IMR-90 (cell line): ENCODE measurements at regions not wholly inside any gene's neighbourhood (a gene's known extent, or its start where the extent isn't known, plus 50 kb on each side); places are given as distances from the start of the nearest gene placed in this dataset.

Experiments used
- ATAC-seq: fragments of 200-7000 bp; cut with Tn5 transposase; 2 replicates; pipeline ENCODE4 v1.9.1; 2020; ENCODE audit warnings: low read depth, mild to moderate bottlenecking, moderate library complexity
- BruUV-seq: library from RNA; stranded (reverse); fragments of 400-500 nt; replicated peaks from 2 replicates; lab custom pipeline; 2021; lab: Mats Ljungman, UMichigan
- CTCF ChIA-PET: fragments of 300-600 bp; formaldehyde crosslinking; extraction: SDS; loops from one replicate; lab custom pipeline; 2021; ENCODE audit warnings: antibody characterized with exemption; lab: Yijun Ruan, JAX
- POLR2A ChIA-PET: fragments of 300-600 bp; sonication (Branson Sonifier 250); formaldehyde crosslinking; loops from one replicate; lab custom pipeline; 2022; ENCODE audit warnings: antibody characterized with exemption; ENCODE audit not compliant: unreplicated experiment; lab: Charles Lee
- DNase-seq: peaks from one replicate; pipeline ENCODE4 v3.0.0; 2013
- H2AFZ ChIP-seq: replicated peaks from 2 replicates; pipeline ENCODE3; 2013; ENCODE audit warnings: low read length, mild to moderate bottlenecking; ENCODE audit not compliant: poor library complexity
- H2AK5ac ChIP-seq: 2 replicates; pipeline ENCODE4 v1.6.1; 2013; ENCODE audit warnings: low read depth, low read length, inconsistent platforms
- H2AK9ac ChIP-seq: replicated peaks from 2 replicates; pipeline ENCODE3; 2013; ENCODE audit warnings: mild to moderate bottlenecking, low read depth, low read length, moderate library complexity; ENCODE audit not compliant: poor library complexity
- H2BK120ac ChIP-seq: 2 replicates; pipeline ENCODE4 v1.6.1; 2013; ENCODE audit warnings: low read depth, low read length, inconsistent platforms
- H2BK15ac ChIP-seq: 3 replicates; pipeline ENCODE4 v1.6.1; 2013; ENCODE audit warnings: low read depth, low read length, inconsistent platforms
- H2BK20ac ChIP-seq: 2 replicates; pipeline ENCODE4 v1.6.1; 2013; ENCODE audit warnings: low read depth, mild to moderate bottlenecking, inconsistent platforms, low read length, moderate library complexity
- H2BK5ac ChIP-seq: 2 replicates; pipeline ENCODE4 v1.6.1; 2013; ENCODE audit warnings: mild to moderate bottlenecking, low read depth, low read length, inconsistent platforms; ENCODE audit not compliant: poor library complexity, severe bottlenecking
- H3K14ac ChIP-seq: replicated peaks from 2 replicates; pipeline ENCODE4 v1.6.1; 2013; ENCODE audit warnings: low read depth, low read length, inconsistent platforms
- H3K18ac ChIP-seq: 2 replicates; pipeline ENCODE4 v1.6.1; 2013; ENCODE audit warnings: low read depth, low read length, control low read depth
- H3K23ac ChIP-seq: 2 replicates; pipeline ENCODE4 v1.6.1; 2013; ENCODE audit warnings: low read depth, low read length, inconsistent platforms
- H3K27ac ChIP-seq: 2 replicates; pipeline ENCODE4 v1.5.1; 2013; ENCODE audit warnings: mild to moderate bottlenecking, control low read depth, low read length; ENCODE audit not compliant: insufficient read depth
- H3K27me3 ChIP-seq: 2 replicates; pipeline ENCODE4 v1.6.1; 2013; ENCODE audit warnings: low read length; ENCODE audit not compliant: control insufficient read depth, insufficient read depth
- H3K36me3 ChIP-seq: 2 replicates; pipeline ENCODE4 v1.6.1; 2013; ENCODE audit warnings: low read length, mixed read lengths; ENCODE audit not compliant: control insufficient read depth, insufficient read depth
- H3K4ac ChIP-seq: 2 replicates; pipeline ENCODE4 v1.6.1; 2013; ENCODE audit warnings: low read depth, low read length, inconsistent platforms
- H3K4me1 ChIP-seq: 2 replicates; pipeline ENCODE4 v1.6.1; 2013; ENCODE audit warnings: low read length, mixed read lengths; ENCODE audit not compliant: control insufficient read depth, insufficient read depth
- H3K4me2 ChIP-seq: 2 replicates; pipeline ENCODE4 v1.6.1; 2013; ENCODE audit warnings: low read depth, mild to moderate bottlenecking, control low read depth, low read length, moderate library complexity
- H3K4me3 ChIP-seq: 2 replicates; pipeline ENCODE4 v1.5.1; 2013; ENCODE audit warnings: low read depth, mild to moderate bottlenecking, control low read depth, low read length, moderate library complexity; ENCODE audit not compliant: insufficient read depth
- H3K56ac ChIP-seq: 2 replicates; pipeline ENCODE4 v1.6.1; 2013; ENCODE audit warnings: low read length, inconsistent platforms; ENCODE audit not compliant: insufficient read depth; ENCODE audit errors: extremely low read depth
- H3K79me1 ChIP-seq, 2 experiments: 2 replicates each; pipeline ENCODE4 v1.6.1; 2013; ENCODE audit warnings: low read length in 2 of 2, inconsistent platforms in 1 of 2, low read depth in 1 of 2
- H3K9ac ChIP-seq: 2 replicates; pipeline ENCODE4 v1.6.1; 2013; ENCODE audit warnings: low read depth, low read length, control low read depth
- H3K9me1 ChIP-seq: 2 replicates; pipeline ENCODE4 v1.6.1; 2013; ENCODE audit warnings: low read length, inconsistent platforms; ENCODE audit not compliant: insufficient read depth
- H3K9me3 ChIP-seq: 2 replicates; pipeline ENCODE4 v1.6.1; 2013; ENCODE audit warnings: low read length; ENCODE audit not compliant: control insufficient read depth, insufficient read depth
- H4K20me1 ChIP-seq: 2 replicates; pipeline ENCODE4 v1.6.1; 2013; ENCODE audit warnings: low read length, inconsistent platforms; ENCODE audit not compliant: insufficient read depth
- H4K5ac ChIP-seq: 2 replicates; pipeline ENCODE4 v1.6.1; 2013; ENCODE audit warnings: mild to moderate bottlenecking, low read depth, low read length, control low read depth
- H4K8ac ChIP-seq, 2 experiments: 2 replicates each; pipeline ENCODE4 v1.6.1; 2013; ENCODE audit warnings: low read depth in 2 of 2, low read length in 2 of 2, control low read depth in 1 of 2, inconsistent platforms in 1 of 2
- H4K91ac ChIP-seq: 2 replicates; pipeline ENCODE4 v1.6.1; 2013; ENCODE audit warnings: low read depth, low read length, inconsistent platforms; ENCODE audit not compliant: insufficient read depth
- MAFK ChIP-seq: IDR thresholded peaks from 2 replicates; pipeline ENCODE4 v1.6.1; 2012; ENCODE audit warnings: low read depth, low read length, improper control_type of control experiment
- MXI1 ChIP-seq: IDR thresholded peaks from 2 replicates; pipeline ENCODE4 v1.6.1; 2012; ENCODE audit warnings: low read depth, mild to moderate bottlenecking, low read length, moderate library complexity, borderline replicate concordance
- NFE2L2 ChIP-seq: fragments of 150-350 bp; IDR thresholded peaks from 2 replicates; pipeline ENCODE4 v1.6.1; 2016; ENCODE audit warnings: low read depth, mild to moderate bottlenecking, low read length
- USF2 ChIP-seq: fragments of 150-350 bp; IDR thresholded peaks from 2 replicates; pipeline ENCODE4 v1.6.1; 2017; ENCODE audit warnings: mild to moderate bottlenecking, antibody characterized with exemption, low read length, low read depth
- dilution Hi-C: fragments of 300-500 bp; cut with HindIII; formaldehyde crosslinking; loops from one replicate; pipeline ENCODE4 v1.14.3; 2018; ENCODE audit warnings: low sequenced_read_pairs; ENCODE audit not compliant: unreplicated experiment
- in situ Hi-C: fragments of 300-500 bp; cut with MboI; formaldehyde crosslinking; loops from 3 replicates; pipeline ENCODE4 v1.14.3; 2019; ENCODE audit warnings: low sequenced_read_pairs, inconsistent platforms, mixed read lengths
- intact Hi-C: fragments of 100-400 bp; cut with micrococcal nuclease; formaldehyde crosslinking; loops from 2 replicates; pipeline ENCODE4 v1.10.0; 2022

- dilution Hi-C loops (no loop called here), in situ Hi-C loops (no loop called here), intact Hi-C loops (no loop called here)
- DNase-seq = no peak
- H3K14ac ChIP-seq = no peak overlapping the region
- no peaks in the 10 kb centered on the region for H3K9me1 ChIP-seq
- no peaks in the 10 kb centered on the region; the same call in 1 of the 2 replicates for H3K9me3 ChIP-seq
- no peak overlapping the region for H3K4me2 ChIP-seq
- BruUV-seq = no TSS peak
- no peaks in the 10 kb centered on the region for H3K79me1 ChIP-seq
- peaks cover 2% of the 10 kb centered on the region; the same call in 1 of the 2 replicates for H3K4me1 ChIP-seq
- H3K23ac ChIP-seq = no peak overlapping the region
- H3K56ac ChIP-seq = no peak overlapping the region
- ATAC-seq = no peak
- no peaks in the 10 kb centered on the region; the same call in 1 of the 2 replicates for H3K27me3 ChIP-seq
- no peak overlapping the region for H3K27ac ChIP-seq
- no peak for TF ChIP-seq NFE2L2
- no peak for TF ChIP-seq MXI1
- no peak for TF ChIP-seq MAFK
- no peak for TF ChIP-seq USF2
- H2AFZ ChIP-seq = no peak overlapping the region
- no peak overlapping the region for H4K8ac ChIP-seq
- H2AK9ac ChIP-seq = no peak overlapping the region
- H2BK120ac ChIP-seq = no peak overlapping the region
- H3K4me3 ChIP-seq = no peak overlapping the region
- no peak overlapping the region for H4K5ac ChIP-seq
- no peak overlapping the region for H3K4ac ChIP-seq
- H2BK15ac ChIP-seq = no peak overlapping the region
- no peak overlapping the region for H2BK20ac ChIP-seq
- no peak overlapping the region for H4K91ac ChIP-seq
- H2AK5ac ChIP-seq = no peak overlapping the region
- CTCF ChIA-PET = no interaction called here
- no peak overlapping the region for H3K18ac ChIP-seq
- H3K9ac ChIP-seq = no peak overlapping the region
- H3K36me3 ChIP-seq = no peaks in the 10 kb centered on the region
- H4K20me1 ChIP-seq = no peaks in the 10 kb centered on the region
- POLR2A ChIA-PET = interaction anchor here (0.5 kb wide), 1 partner anchor 1167 kb away, joined by 3 read pairs; no protein-coding TSS in a partner anchor
- no peak overlapping the region for H2BK5ac ChIP-seq
Measured at GRCh38 chr6:105458084-105458483, 55.2 kb upstream of the PREP start.
